ENCODE measurements at regions not wholly inside any gene's neighbourhood (a gene's known extent, or its start where the extent isn't known, plus 50 kb on each side); places are given as distances from the start of the nearest gene placed in this dataset.
"Not testable (repeated sequence)": the region's sequence is repeated elsewhere in the genome, so short reads cannot be mapped to it uniquely, and the experiment has no call there.

- Histone ChIP-seq H3K27me3 (replicated peaks in 1 of 7) (no peaks in the 10 kb centered on the region), H3K9me3 (peaks cover 5 to 19% (median 14%) of the 10 kb centered on the region in 8 donors), H3K4me3 (no peak overlapping the region), H3K27ac (no peak overlapping the region), H3K36me3 (no peaks in the 10 kb centered on the region), H3K4me1 (no peaks in the 10 kb centered on the region)
- intact Hi-C loops (cut with DNase I; ENCODE audit: low total_unique reads) = no loop called here
- TF ChIP-seq CTCF (IDR thresholded peaks at IDR 0.05 in 8 of 11, conservative IDR thresholded peaks at IDR 0.05 in 3 of 11) = no peak
- no peak for TF ChIP-seq POLR2AphosphoS5 (IDR thresholded peaks at IDR 0.05)
- TF ChIP-seq POLR2A (IDR thresholded peaks at IDR 0.05) = no peak
- no peak for DNase-seq
- WGBS, 5 donors = 74 to 91% (median 75%) methylated on average over 2 of the region's 2 CpGs
Observed at GRCh38 chr11:38927993-38928392, 2330.0 kb upstream of the RAG2 start.

- H3K4me1 ChIP-seq = no peaks in the 10 kb centered on the region
- no peaks in the 10 kb centered on the region for H3K27me3 ChIP-seq (replicated peaks in 1 of 7)
- DNase-seq = no peak
- intact Hi-C loops (cut with DNase I; ENCODE audit: low total_unique reads) = no loop called here
- no peak overlapping the region for H3K4me3 ChIP-seq
- no peak for TF ChIP-seq CTCF (IDR thresholded peaks at IDR 0.05 in 8 of 11, conservative IDR thresholded peaks at IDR 0.05 in 3 of 11)
- no peak for TF ChIP-seq POLR2AphosphoS5 (IDR thresholded peaks at IDR 0.05)
- TF ChIP-seq POLR2A (IDR thresholded peaks at IDR 0.05) = no peak
- no peak overlapping the region for H3K27ac ChIP-seq
- 76 to 89% (median 83%) methylated on average over 1 of the region's 1 CpG for WGBS, 5 donors
- peaks cover 0 to 20% (median 8%) of the 10 kb centered on the region in 8 donors for H3K9me3 ChIP-seq
- H3K36me3 ChIP-seq = no peaks in the 10 kb centered on the region
Observed at GRCh38 chr11:38924644-38925043, 2326.6 kb upstream of the RAG2 start.

- Histone ChIP-seq H3K27ac (no peak overlapping the region), H3K36me3 (no peaks in the 10 kb centered on the region), H3K4me1 (no peaks in the 10 kb centered on the region), H3K9me3 (peaks cover 0 to 4% (median 0%) of the 10 kb centered on the region in 8 donors), H3K4me3 (no peak overlapping the region), H3K27me3 (replicated peaks in 1 of 7) (no peaks in the 10 kb centered on the region)
- 56 to 70% (median 63%) methylated on average over 6 of the region's 6 CpGs for WGBS, 5 donors
- intact Hi-C loops (cut with DNase I; ENCODE audit: low total_unique reads) = no loop called here
- no peak for TF ChIP-seq POLR2A (IDR thresholded peaks at IDR 0.05)
- TF ChIP-seq POLR2AphosphoS5 (IDR thresholded peaks at IDR 0.05) = no peak
- no peak for TF ChIP-seq CTCF (IDR thresholded peaks at IDR 0.05 in 8 of 11, conservative IDR thresholded peaks at IDR 0.05 in 3 of 11)
- DNase-seq = no peak
Observed at GRCh38 chr11:38900211-38900610, 2302.2 kb upstream of the RAG2 start.

GRCh38 chr11:38894201-38894600 lies 2296.2 kb upstream of the RAG2 start:
- intact Hi-C loops (cut with DNase I; ENCODE audit: low total_unique reads) = not testable (repeated sequence)

More at GRCh38 chr11:38894201-38894600, 2296.2 kb upstream of the RAG2 start:
- DNase-seq; H3K4me1 ChIP-seq; H3K4me3 ChIP-seq; H3K27ac ChIP-seq; H3K36me3 ChIP-seq; H3K27me3 ChIP-seq (replicated peaks in 1 of 7): not testable (repeated sequence)
- peaks cover 0 to 11% (median 4%) of the 10 kb centered on the region in 8 donors for H3K9me3 ChIP-seq
- 86 to 95% (median 91%) methylated on average over 6 of the region's 6 CpGs for WGBS, 5 donors

Measured in spleen (tissue), 11 donors.